ENCODE measurements at regions not wholly inside any gene's neighbourhood (a gene's known extent, or its start where the extent isn't known, plus 50 kb on each side); places are given as distances from the start of the nearest gene placed in this dataset.
"Not testable (repeated sequence)": the region's sequence is repeated elsewhere in the genome, so short reads cannot be mapped to it uniquely, and the experiment has no call there.

- Mint-ChIP-seq H3K9me3 (peaks cover 13% of the 10 kb centered on the region), H3K36me3 (peaks cover 4% of the 10 kb centered on the region; the same call in 1 of the 2 replicates), H3K4me3 (no peak overlapping the region), H3K27me3 (ENCODE audit: low read depth) (peaks cover 5% of the 10 kb centered on the region), H3K4me1 (no peaks in the 10 kb centered on the region), H3K27ac (no peak overlapping the region)
- ATAC-seq (no peak), DNase-seq (ENCODE audit: low spot score) (no peak)
- no peak for TF ChIP-seq ZNF232 (CRISPR knock-in tag; IDR thresholded peaks at IDR 0.05)
- TF ChIP-seq ATF1 (CRISPR knock-in tag; IDR thresholded peaks at IDR 0.05), result no peak
- no peak for TF ChIP-seq GRHL2 (CRISPR knock-in tag; IDR thresholded peaks at IDR 0.05; ENCODE audit: insufficient replicate concordance, severe bottlenecking)
- no peak for TF ChIP-seq JUN (CRISPR knock-in tag; IDR thresholded peaks at IDR 0.05)
- TF ChIP-seq MAX (CRISPR knock-in tag; IDR thresholded peaks at IDR 0.05), result no peak
- no peak for TF ChIP-seq ZNF416 (CRISPR knock-in tag; IDR thresholded peaks at IDR 0.05)
- no peak for TF ChIP-seq AFF4 (CRISPR knock-in tag; IDR thresholded peaks at IDR 0.05; ENCODE audit: borderline replicate concordance)
- no peak for TF ChIP-seq GTF2I (CRISPR knock-in tag; conservative IDR thresholded peaks at IDR 0.05)
- TF ChIP-seq ZBTB21 (CRISPR knock-in tag; IDR thresholded peaks at IDR 0.05; ENCODE audit: borderline replicate concordance), result no peak
- TF ChIP-seq NR3C1 (CRISPR knock-in tag; conservative IDR thresholded peaks at IDR 0.05; ENCODE audit: low read depth), result no peak
- CTCF ChIA-PET, result no interaction called here
- POLR2A ChIA-PET, result no interaction called here
These were observed 116.6 kb upstream of the NR2F2 start for GRCh38 chr15:96213896-96214295.

GRCh38 chr15:96216481-96216880, 114.0 kb upstream of the NR2F2 start:
- ATAC-seq; DNase-seq (ENCODE audit: low spot score); H3K27ac Mint-ChIP-seq; H3K4me3 Mint-ChIP-seq; H3K4me1 Mint-ChIP-seq; POLR2A ChIA-PET; CTCF ChIA-PET; H3K36me3 Mint-ChIP-seq: not testable (repeated sequence)
- Mint-ChIP-seq H3K27me3 (ENCODE audit: low read depth) (peaks cover 19% of the 10 kb centered on the region), H3K9me3 (peaks cover 13% of the 10 kb centered on the region)

- no peak overlapping the region for H3K4me3 Mint-ChIP-seq
- peaks cover 33% of the 10 kb centered on the region for H3K27me3 Mint-ChIP-seq (ENCODE audit: low read depth)
- ChIA-PET CTCF (no interaction called here), POLR2A (interaction anchor here (0.6 kb wide), 1 partner anchor 65 kb away, joined by 3 read pairs; no protein-coding TSS in a partner anchor)
- no peak overlapping the region for H3K27ac Mint-ChIP-seq
- H3K4me1 Mint-ChIP-seq, result no peaks in the 10 kb centered on the region
- peaks cover 13% of the 10 kb centered on the region for H3K9me3 Mint-ChIP-seq
- ATAC-seq, result no peak
- peaks cover 4% of the 10 kb centered on the region; the same call in 1 of the 2 replicates for H3K36me3 Mint-ChIP-seq
- DNase-seq (ENCODE audit: low spot score), result no peak
- TF ChIP-seq FOXJ3 (CRISPR knock-in tag; IDR thresholded peaks at IDR 0.05; ENCODE audit: borderline replicate concordance), result no peak
- no peak for TF ChIP-seq NR1H2 (CRISPR knock-in tag; IDR thresholded peaks at IDR 0.05)
- TF ChIP-seq SOX15 (CRISPR knock-in tag; IDR thresholded peaks at IDR 0.05), result no peak
These were observed 112.5 kb upstream of the NR2F2 start for GRCh38 chr15:96217983-96218382.

- ChIA-PET POLR2A (no interaction called here), CTCF (no interaction called here)
- Mint-ChIP-seq H3K27me3 (ENCODE audit: low read depth) (peaks cover 42% of the 10 kb centered on the region), H3K9me3 (peaks cover 13% of the 10 kb centered on the region), H3K27ac (no peak overlapping the region), H3K36me3 (peaks cover 4% of the 10 kb centered on the region; the same call in 1 of the 2 replicates), H3K4me1 (no peaks in the 10 kb centered on the region), H3K4me3 (no peak overlapping the region)
- DNase-seq (ENCODE audit: low spot score), result no peak
- no peak for TF ChIP-seq ZBTB21 (CRISPR knock-in tag; IDR thresholded peaks at IDR 0.05; ENCODE audit: borderline replicate concordance)
- no peak for TF ChIP-seq GTF2I (CRISPR knock-in tag; conservative IDR thresholded peaks at IDR 0.05)
- TF ChIP-seq ATF1 (CRISPR knock-in tag; IDR thresholded peaks at IDR 0.05), result no peak
- no peak for TF ChIP-seq FOXJ3 (CRISPR knock-in tag; IDR thresholded peaks at IDR 0.05; ENCODE audit: borderline replicate concordance)
- no peak for TF ChIP-seq HMGXB4 (CRISPR knock-in tag; IDR thresholded peaks at IDR 0.05)
- TF ChIP-seq CTCF (IDR thresholded peaks at IDR 0.05), result no peak
- no peak for TF ChIP-seq CREM (CRISPR knock-in tag; IDR thresholded peaks at IDR 0.05)
- no peak for TF ChIP-seq USF2 (CRISPR knock-in tag; IDR thresholded peaks at IDR 0.05)
- no peak for TF ChIP-seq ZNF138 (CRISPR knock-in tag; conservative IDR thresholded peaks at IDR 0.05)
- TF ChIP-seq SP1 (CRISPR knock-in tag; conservative IDR thresholded peaks at IDR 0.05), result no peak
- ATAC-seq, result no peak
These were observed 111.7 kb upstream of the NR2F2 start for GRCh38 chr15:96218623-96219455.
